H9 (cell line): ENCODE measurements at regions not wholly inside any gene's neighbourhood (a gene's known extent, or its start where the extent isn't known, plus 50 kb on each side); places are given as distances from the start of the nearest gene placed in this dataset.

Experiments
- DNase-seq: peaks from one replicate; pipeline ENCODE4 v3.0.0-alpha.2; 2017
- H2AFZ ChIP-seq: one replicate; pipeline ENCODE4 v1.6.1; 2013; ENCODE audit warnings: mild to moderate bottlenecking, low read length, control low read depth, moderate library complexity
- H2AK5ac ChIP-seq: 2 replicates; pipeline ENCODE4 v1.6.1; 2013; ENCODE audit warnings: low read length, control low read depth, mixed read lengths; ENCODE audit not compliant: insufficient read length
- H2BK120ac ChIP-seq: one replicate; pipeline ENCODE4 v1.6.1; 2013; ENCODE audit warnings: low read depth, mild to moderate bottlenecking, low read length, control low read depth, inconsistent platforms; ENCODE audit not compliant: poor library complexity, severe bottlenecking
- H2BK12ac ChIP-seq: 2 replicates; pipeline ENCODE4 v1.6.1; 2013; ENCODE audit warnings: low read length, control low read depth, mixed read lengths, low read depth; ENCODE audit not compliant: insufficient read length
- H2BK15ac ChIP-seq: 2 replicates; pipeline ENCODE4 v1.6.1; 2013; ENCODE audit warnings: low read depth, low read length, control low read depth
- H2BK20ac ChIP-seq: one replicate; pipeline ENCODE4 v1.6.1; 2013; ENCODE audit warnings: low read depth, mild to moderate bottlenecking, low read length, control low read depth, inconsistent platforms; ENCODE audit not compliant: poor library complexity, severe bottlenecking
- H2BK5ac ChIP-seq: 2 replicates; pipeline ENCODE4 v1.6.1; 2013; ENCODE audit warnings: low read length, control low read depth, mixed read lengths; ENCODE audit not compliant: insufficient read length
- H3K14ac ChIP-seq: 2 replicates; pipeline ENCODE4 v1.6.1; 2013; ENCODE audit warnings: low read length, control low read depth; ENCODE audit not compliant: insufficient read depth
- H3K18ac ChIP-seq: 2 replicates; pipeline ENCODE4 v1.6.1; 2013; ENCODE audit warnings: low read depth, mild to moderate bottlenecking, mixed read lengths, low read length, control low read depth; ENCODE audit not compliant: insufficient read length
- H3K23ac ChIP-seq: 2 replicates; pipeline ENCODE4 v1.6.1; 2013; ENCODE audit warnings: low read length, control low read depth, mixed read lengths, low read depth; ENCODE audit not compliant: insufficient read length
- H3K23me2 ChIP-seq: 2 replicates; pipeline ENCODE4 v1.6.1; 2013; ENCODE audit warnings: low read depth, mild to moderate bottlenecking, mixed read lengths, low read length, control low read depth; ENCODE audit not compliant: insufficient read length, poor library complexity, severe bottlenecking
- H3K27ac ChIP-seq: 2 replicates; pipeline ENCODE4 v1.5.1; 2013; ENCODE audit warnings: low read length, control low read depth, mixed read lengths, low read depth; ENCODE audit not compliant: insufficient read length
- H3K27me3 ChIP-seq: 2 replicates; pipeline ENCODE4 v1.6.1; 2013; ENCODE audit warnings: low read length, control low read depth, inconsistent platforms; ENCODE audit not compliant: insufficient read depth
- H3K4ac ChIP-seq: 2 replicates; pipeline ENCODE4 v1.6.1; 2013; ENCODE audit warnings: low read depth, mild to moderate bottlenecking, control low read depth, inconsistent platforms, low read length, moderate library complexity
- H3K4me1 ChIP-seq: 2 replicates; pipeline ENCODE4 v1.6.1; 2013; ENCODE audit warnings: low read length, control low read depth, inconsistent platforms; ENCODE audit not compliant: insufficient read depth
- H3K4me2 ChIP-seq: 2 replicates; pipeline ENCODE4 v1.6.1; 2013; ENCODE audit warnings: low read length, control low read depth, mixed read lengths; ENCODE audit not compliant: insufficient read length, insufficient read depth
- H3K56ac ChIP-seq: 2 replicates; pipeline ENCODE4 v1.6.1; 2013; ENCODE audit warnings: low read depth, mild to moderate bottlenecking, mixed read lengths, low read length, control low read depth; ENCODE audit not compliant: insufficient read length
- H3K79me1 ChIP-seq: 2 replicates; pipeline ENCODE4 v1.6.1; 2013; ENCODE audit warnings: low read depth, mild to moderate bottlenecking, moderate library complexity, low read length, control low read depth, inconsistent platforms; ENCODE audit not compliant: insufficient read depth, poor library complexity, severe bottlenecking
- H3K79me2 ChIP-seq: 2 replicates; pipeline ENCODE4 v1.6.1; 2013; ENCODE audit warnings: low read length, control low read depth, inconsistent platforms; ENCODE audit not compliant: insufficient read depth
- H3K9ac ChIP-seq: 2 replicates; pipeline ENCODE4 v1.6.1; 2013; ENCODE audit warnings: low read length, control low read depth, mixed read lengths; ENCODE audit not compliant: insufficient read length; ENCODE audit errors: extremely low read depth
- H3K9me3 ChIP-seq: one replicate; pipeline ENCODE4 v1.6.1; 2013; ENCODE audit warnings: low read depth, low read length, inconsistent platforms; ENCODE audit not compliant: control insufficient read depth
- H3T11ph ChIP-seq: one replicate; pipeline ENCODE4 v1.6.1; 2013; ENCODE audit warnings: mild to moderate bottlenecking, low read length, control low read depth, inconsistent platforms
- H4K20me1 ChIP-seq: one replicate; pipeline ENCODE4 v1.6.1; 2013; ENCODE audit not compliant: control insufficient read depth, insufficient read length, insufficient read depth
- H4K5ac ChIP-seq: 2 replicates; pipeline ENCODE4 v1.6.1; 2013; ENCODE audit warnings: low read depth, mild to moderate bottlenecking, mixed read lengths, low read length, control low read depth; ENCODE audit not compliant: insufficient read length
- H4K8ac ChIP-seq: replicated peaks from 2 replicates; pipeline ENCODE4 v1.6.1; 2013; ENCODE audit warnings: low read length, control low read depth, mixed read lengths, low read depth; ENCODE audit not compliant: insufficient read length
- H4K91ac ChIP-seq: 2 replicates; pipeline ENCODE4 v1.6.1; 2013; ENCODE audit warnings: low read depth, mild to moderate bottlenecking, moderate library complexity, mixed read lengths, low read length, control low read depth; ENCODE audit not compliant: insufficient read length
- H3K27ac Mint-ChIP-seq, 3 experiments: 2 replicates in 2 of 3; 3 replicates in 1 of 3; pipeline ENCODE4 v1.8.0; 2020 to 2021; ENCODE audit warnings: mixed read lengths in 3 of 3, mild to moderate bottlenecking in 1 of 3, moderate library complexity in 1 of 3
- H3K27me3 Mint-ChIP-seq: 2 replicates; pipeline ENCODE4 v1.8.0; 2021; ENCODE audit warnings: low read depth, mild to moderate bottlenecking, moderate library complexity, mixed read lengths
- H3K36me3 Mint-ChIP-seq, 3 experiments: 2 replicates in 2 of 3; 3 replicates in 1 of 3; pipeline ENCODE4 v1.8.0; 2020 to 2021; ENCODE audit warnings: low read depth in 3 of 3, mixed read lengths in 3 of 3; ENCODE audit not compliant: insufficient read depth in 1 of 3
- H3K4me1 Mint-ChIP-seq, 2 experiments: 2 replicates each; pipeline ENCODE4 v1.8.0; 2020; ENCODE audit warnings: mixed read lengths in 2 of 2
- H3K4me3 Mint-ChIP-seq, 2 experiments: 2 replicates in 1 of 2; 3 replicates in 1 of 2; pipeline ENCODE4 v1.8.0; 2020 to 2021; ENCODE audit warnings: mild to moderate bottlenecking in 2 of 2, mixed read lengths in 2 of 2, moderate library complexity in 1 of 2
- H3K9me3 Mint-ChIP-seq, 2 experiments: 2 replicates in 1 of 2; 3 replicates in 1 of 2; pipeline ENCODE4 v1.8.0; 2020; ENCODE audit warnings: mild to moderate bottlenecking in 2 of 2, mixed read lengths in 2 of 2, moderate library complexity in 1 of 2
- WGBS: extraction: QIAGEN DNeasy Blood & Tissue Kit; methylation state at CpG from one replicate; pipeline ENCODE4 v1.1.7; 2013; ENCODE audit warnings: missing lambda C conversion rate, low lambda C conversion rate, mixed read lengths; ENCODE audit not compliant: insufficient read length; ENCODE audit errors: extremely low coverage; 5-methylcytosine and 5-hydroxymethylcytosine counted together
- TF ChIP-seq, protein P1 (sequence below): fragments of 200-600 bp; sonication (generic); conservative IDR thresholded peaks from 3 replicates; pipeline ENCODE4 v1.8.0; 2021; ENCODE audit warnings: antibody characterized with exemption, mild to moderate bottlenecking

DNA sequence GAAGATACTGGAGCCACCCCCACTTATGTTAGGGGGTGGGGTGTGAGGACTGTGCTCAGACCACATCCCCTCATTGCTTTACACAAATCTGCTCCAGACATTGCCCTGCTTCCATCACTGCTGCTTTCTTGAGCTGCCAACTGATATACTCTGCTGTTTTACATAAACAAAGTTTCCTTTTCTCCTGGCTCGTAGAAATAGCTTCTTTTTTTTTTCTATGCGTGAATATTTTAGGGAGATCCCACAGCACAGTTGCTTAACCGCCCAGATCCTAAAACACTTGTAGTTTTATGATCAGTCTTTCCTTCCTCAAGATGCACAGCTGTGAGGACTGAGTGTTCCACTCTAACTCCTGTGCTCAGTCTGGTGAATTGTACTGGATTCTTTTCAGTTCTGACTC is 768.4 kb downstream of the PCDH18 start:
- TF ChIP-seq, protein P1, sequence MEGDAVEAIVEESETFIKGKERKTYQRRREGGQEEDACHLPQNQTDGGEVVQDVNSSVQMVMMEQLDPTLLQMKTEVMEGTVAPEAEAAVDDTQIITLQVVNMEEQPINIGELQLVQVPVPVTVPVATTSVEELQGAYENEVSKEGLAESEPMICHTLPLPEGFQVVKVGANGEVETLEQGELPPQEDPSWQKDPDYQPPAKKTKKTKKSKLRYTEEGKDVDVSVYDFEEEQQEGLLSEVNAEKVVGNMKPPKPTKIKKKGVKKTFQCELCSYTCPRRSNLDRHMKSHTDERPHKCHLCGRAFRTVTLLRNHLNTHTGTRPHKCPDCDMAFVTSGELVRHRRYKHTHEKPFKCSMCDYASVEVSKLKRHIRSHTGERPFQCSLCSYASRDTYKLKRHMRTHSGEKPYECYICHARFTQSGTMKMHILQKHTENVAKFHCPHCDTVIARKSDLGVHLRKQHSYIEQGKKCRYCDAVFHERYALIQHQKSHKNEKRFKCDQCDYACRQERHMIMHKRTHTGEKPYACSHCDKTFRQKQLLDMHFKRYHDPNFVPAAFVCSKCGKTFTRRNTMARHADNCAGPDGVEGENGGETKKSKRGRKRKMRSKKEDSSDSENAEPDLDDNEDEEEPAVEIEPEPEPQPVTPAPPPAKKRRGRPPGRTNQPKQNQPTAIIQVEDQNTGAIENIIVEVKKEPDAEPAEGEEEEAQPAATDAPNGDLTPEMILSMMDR: no peak

More for the DNA sequence above, 768.4 kb downstream of the PCDH18 start:
- Histone ChIP-seq H3K4me2 (no peak overlapping the region), H3K79me1 (no peaks in the 10 kb centered on the region), H2AFZ (peak overlapping the region; percentile 10), H2BK5ac (no peak overlapping the region), H3K9ac (no peak overlapping the region), H4K5ac (no peak overlapping the region), H2BK15ac (no peak overlapping the region), H3K23me2 (no peaks in the 10 kb centered on the region), H4K91ac (no peak overlapping the region), H3K27ac (no peak overlapping the region), H3K27me3 (no peaks in the 10 kb centered on the region), H4K20me1 (no peaks in the 10 kb centered on the region), H2BK120ac (no peak overlapping the region), H3K14ac (no peak overlapping the region), H2BK20ac (no peak overlapping the region), H3K79me2 (no peaks in the 10 kb centered on the region), H3K4ac (no peak overlapping the region), H3K4me1 (peaks cover 3% of the 10 kb centered on the region; the same call in 1 of the 2 replicates), H3T11ph (no peak overlapping the region), H3K56ac (no peak overlapping the region), H2BK12ac (no peak overlapping the region), H3K23ac (no peak overlapping the region), H3K9me3 (no peaks in the 10 kb centered on the region), H4K8ac (no peak overlapping the region), H3K18ac (no peak overlapping the region), H2AK5ac (no peak overlapping the region)
- WGBS: no CpG with 5 or more reads among the region's 3 CpGs
- DNase-seq: no peak
- Mint-ChIP-seq H3K4me1 (peaks cover 6% of the 10 kb centered on the region in 2 experiments), H3K27me3 (no peaks in the 10 kb centered on the region), H3K27ac (peak overlapping the region in 1 of 3 experiments; percentile 36; a peak in 2 of 7 replicates), H3K9me3 (no peaks in the 10 kb centered on the region; a peak in 2 of 5 replicates), H3K36me3 (peaks cover 0 to 7% (median 0%) of the 10 kb centered on the region in 3 experiments; a peak in 2 of 7 replicates), H3K4me3 (no peak overlapping the region)
